ENCODE measurements at regions not wholly inside any gene's neighbourhood (a gene's known extent, or its start where the extent isn't known, plus 50 kb on each side); places are given as distances from the start of the nearest gene placed in this dataset.
"Not testable (repeated sequence)": the region's sequence is repeated elsewhere in the genome, so short reads cannot be mapped to it uniquely, and the experiment has no call there.

DNA sequence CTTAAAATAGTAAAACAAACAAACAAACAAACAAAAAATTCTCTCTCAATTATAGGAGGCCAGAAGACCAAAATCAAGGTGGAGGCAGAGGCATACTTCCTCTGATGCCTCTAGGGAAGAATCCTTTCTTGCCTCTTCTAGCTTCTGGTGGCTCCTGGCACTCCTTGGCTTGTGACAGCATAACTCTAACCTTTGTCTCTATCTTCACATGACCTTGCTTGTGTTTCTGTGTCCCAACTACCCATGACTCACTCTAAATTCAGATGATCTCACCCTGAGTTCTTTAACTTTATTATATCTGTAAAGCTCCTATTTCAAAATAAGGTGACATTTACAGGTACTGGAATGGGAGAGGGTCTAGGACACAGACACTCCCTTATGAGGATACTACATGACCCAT lies 88.3 kb upstream of the ANTXRL start:
- no peaks in the 10 kb centered on the region for H4K20me1 ChIP-seq (ENCODE audit: insufficient read depth, low read length)
- H3K9me3 ChIP-seq (ENCODE audit: low read length) = no peaks in the 10 kb centered on the region
- H3K9me2 ChIP-seq (ENCODE audit: low read depth, low read length) = no peaks in the 10 kb centered on the region
- H3K4me2 ChIP-seq (ENCODE audit: low read length) = no peak overlapping the region
- H3K36me3 ChIP-seq (ENCODE audit: insufficient read depth, low read length) = no peaks in the 10 kb centered on the region
- H3K27ac ChIP-seq (ENCODE audit: low read depth, low read length, poor library complexity, severe bottlenecking) = no peak overlapping the region
- no peaks in the 10 kb centered on the region for H3F3A ChIP-seq (ENCODE audit: insufficient read depth, low read length)
- no peaks in the 10 kb centered on the region for H3K27me3 ChIP-seq (ENCODE audit: insufficient read depth, low read length)
- H2AFZ ChIP-seq (ENCODE audit: low read length) = no peak overlapping the region
- no peaks in the 10 kb centered on the region for H3K79me2 ChIP-seq (ENCODE audit: insufficient read depth, low read length)
- no peak overlapping the region for H3K4me3 ChIP-seq (ENCODE audit: low read depth, low read length, poor library complexity, severe bottlenecking)
- H3K9ac ChIP-seq (ENCODE audit: low read length) = no peak overlapping the region
- TF ChIP-seq, protein P1, sequence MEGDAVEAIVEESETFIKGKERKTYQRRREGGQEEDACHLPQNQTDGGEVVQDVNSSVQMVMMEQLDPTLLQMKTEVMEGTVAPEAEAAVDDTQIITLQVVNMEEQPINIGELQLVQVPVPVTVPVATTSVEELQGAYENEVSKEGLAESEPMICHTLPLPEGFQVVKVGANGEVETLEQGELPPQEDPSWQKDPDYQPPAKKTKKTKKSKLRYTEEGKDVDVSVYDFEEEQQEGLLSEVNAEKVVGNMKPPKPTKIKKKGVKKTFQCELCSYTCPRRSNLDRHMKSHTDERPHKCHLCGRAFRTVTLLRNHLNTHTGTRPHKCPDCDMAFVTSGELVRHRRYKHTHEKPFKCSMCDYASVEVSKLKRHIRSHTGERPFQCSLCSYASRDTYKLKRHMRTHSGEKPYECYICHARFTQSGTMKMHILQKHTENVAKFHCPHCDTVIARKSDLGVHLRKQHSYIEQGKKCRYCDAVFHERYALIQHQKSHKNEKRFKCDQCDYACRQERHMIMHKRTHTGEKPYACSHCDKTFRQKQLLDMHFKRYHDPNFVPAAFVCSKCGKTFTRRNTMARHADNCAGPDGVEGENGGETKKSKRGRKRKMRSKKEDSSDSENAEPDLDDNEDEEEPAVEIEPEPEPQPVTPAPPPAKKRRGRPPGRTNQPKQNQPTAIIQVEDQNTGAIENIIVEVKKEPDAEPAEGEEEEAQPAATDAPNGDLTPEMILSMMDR (IDR thresholded peaks at IDR 0.05; ENCODE audit: low read length) = no peak
- no peak for TF ChIP-seq EZH2 (IDR thresholded peaks at IDR 0.05; ENCODE audit: borderline replicate concordance, low read length)
- no peaks in the 10 kb centered on the region for H3K4me1 ChIP-seq (ENCODE audit: insufficient read depth, low read length, severe bottlenecking)

DNA sequence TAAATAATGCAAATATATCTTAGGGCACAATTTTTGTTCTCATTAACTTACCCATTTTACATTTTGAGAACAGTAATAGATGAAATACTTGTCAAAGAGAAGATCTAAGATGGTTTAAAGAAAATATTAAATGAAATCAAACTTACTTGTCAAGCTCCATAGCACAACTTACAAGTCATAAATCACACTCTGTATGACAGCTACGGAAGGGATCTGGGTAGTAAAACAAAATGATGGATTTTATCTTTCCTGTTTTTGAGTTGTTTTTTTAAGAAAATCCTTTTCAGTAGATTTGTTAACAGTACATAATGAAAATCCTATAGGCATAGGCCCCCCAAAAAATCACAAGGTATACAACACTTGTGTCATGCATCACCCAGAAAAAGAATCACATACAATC lies 84.4 kb upstream of the ANTXRL start:
- H3K4me3 ChIP-seq (ENCODE audit: low read depth, low read length, poor library complexity, severe bottlenecking); H4K20me1 ChIP-seq (ENCODE audit: insufficient read depth, low read length); H3K4me2 ChIP-seq (ENCODE audit: low read length); H3K27ac ChIP-seq (ENCODE audit: low read depth, low read length, poor library complexity, severe bottlenecking); H3K27me3 ChIP-seq (ENCODE audit: insufficient read depth, low read length); H3K79me2 ChIP-seq (ENCODE audit: insufficient read depth, low read length); H3K4me1 ChIP-seq (ENCODE audit: insufficient read depth, low read length, severe bottlenecking); H3K9me3 ChIP-seq (ENCODE audit: low read length); H3K36me3 ChIP-seq (ENCODE audit: insufficient read depth, low read length); H3K9me2 ChIP-seq (ENCODE audit: low read depth, low read length); H3F3A ChIP-seq (ENCODE audit: insufficient read depth, low read length); H3K9ac ChIP-seq (ENCODE audit: low read length); H2AFZ ChIP-seq (ENCODE audit: low read length): not testable (repeated sequence)

DNA sequence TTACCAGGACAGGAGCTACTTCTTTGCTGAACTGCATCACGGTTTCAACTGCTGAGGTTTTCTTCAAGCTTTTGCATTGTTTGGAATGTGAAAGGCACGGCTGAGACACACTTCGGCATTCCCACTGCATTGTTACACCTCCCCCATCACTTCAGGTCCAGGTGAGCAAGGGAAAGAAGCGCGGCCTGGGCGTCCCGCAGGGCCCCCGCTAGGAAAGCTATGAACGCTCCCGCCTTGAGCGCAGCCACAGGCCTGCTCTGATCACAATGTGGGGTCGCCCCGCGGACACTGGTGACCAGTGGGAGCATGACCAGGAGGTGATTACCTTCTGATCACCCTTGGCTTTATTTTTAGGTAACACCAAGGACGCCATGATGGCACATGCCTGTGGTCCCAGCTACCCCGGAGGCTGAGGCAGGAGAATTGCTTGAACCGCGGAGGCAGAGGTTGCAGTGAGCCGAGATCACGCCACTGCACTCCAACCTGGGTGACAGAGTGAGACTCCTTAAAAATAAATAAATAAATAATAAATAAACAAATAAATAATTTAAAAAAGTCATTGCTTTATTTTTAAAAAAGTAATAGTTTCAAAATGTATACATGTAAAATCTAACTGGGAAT lies 82.2 kb upstream of the ANTXRL start:
- not testable (repeated sequence) for H3K4me1 ChIP-seq (ENCODE audit: insufficient read depth, low read length, severe bottlenecking); H3F3A ChIP-seq (ENCODE audit: insufficient read depth, low read length); H3K9ac ChIP-seq (ENCODE audit: low read length); H2AFZ ChIP-seq (ENCODE audit: low read length); H3K9me3 ChIP-seq (ENCODE audit: low read length); H4K20me1 ChIP-seq (ENCODE audit: insufficient read depth, low read length); H3K4me2 ChIP-seq (ENCODE audit: low read length); H3K36me3 ChIP-seq (ENCODE audit: insufficient read depth, low read length); H3K27me3 ChIP-seq (ENCODE audit: insufficient read depth, low read length); H3K79me2 ChIP-seq (ENCODE audit: insufficient read depth, low read length); H3K27ac ChIP-seq (ENCODE audit: low read depth, low read length, poor library complexity, severe bottlenecking); H3K9me2 ChIP-seq (ENCODE audit: low read depth, low read length); H3K4me3 ChIP-seq (ENCODE audit: low read depth, low read length, poor library complexity, severe bottlenecking)

DNA sequence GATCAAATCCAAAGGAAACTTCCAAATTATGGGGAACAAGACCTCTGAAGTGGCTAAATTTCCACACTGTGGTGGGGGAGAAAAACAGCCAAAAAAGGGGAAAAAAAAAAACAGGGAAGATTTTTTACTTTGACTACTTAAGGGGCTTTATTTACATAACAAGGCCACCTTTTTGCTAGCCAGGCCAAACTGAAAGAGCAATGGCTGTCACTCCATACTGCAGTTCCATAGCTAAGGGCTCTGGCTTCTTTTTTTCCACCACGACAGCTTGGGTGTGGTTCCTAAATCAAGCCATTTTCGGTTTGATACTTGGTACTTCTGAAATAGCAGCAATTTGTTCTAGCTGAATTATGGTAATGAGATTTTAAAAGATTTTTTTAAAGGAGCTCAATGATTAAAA lies 76.4 kb upstream of the ANTXRL start:
- H3F3A ChIP-seq (ENCODE audit: insufficient read depth, low read length); H3K4me2 ChIP-seq (ENCODE audit: low read length); H3K27me3 ChIP-seq (ENCODE audit: insufficient read depth, low read length); H4K20me1 ChIP-seq (ENCODE audit: insufficient read depth, low read length); H3K36me3 ChIP-seq (ENCODE audit: insufficient read depth, low read length); H3K79me2 ChIP-seq (ENCODE audit: insufficient read depth, low read length); H3K9ac ChIP-seq (ENCODE audit: low read length); H3K9me2 ChIP-seq (ENCODE audit: low read depth, low read length); H3K27ac ChIP-seq (ENCODE audit: low read depth, low read length, poor library complexity, severe bottlenecking); H3K4me3 ChIP-seq (ENCODE audit: low read depth, low read length, poor library complexity, severe bottlenecking); H3K4me1 ChIP-seq (ENCODE audit: insufficient read depth, low read length, severe bottlenecking); H3K9me3 ChIP-seq (ENCODE audit: low read length); H2AFZ ChIP-seq (ENCODE audit: low read length): not testable (repeated sequence)

DNA sequence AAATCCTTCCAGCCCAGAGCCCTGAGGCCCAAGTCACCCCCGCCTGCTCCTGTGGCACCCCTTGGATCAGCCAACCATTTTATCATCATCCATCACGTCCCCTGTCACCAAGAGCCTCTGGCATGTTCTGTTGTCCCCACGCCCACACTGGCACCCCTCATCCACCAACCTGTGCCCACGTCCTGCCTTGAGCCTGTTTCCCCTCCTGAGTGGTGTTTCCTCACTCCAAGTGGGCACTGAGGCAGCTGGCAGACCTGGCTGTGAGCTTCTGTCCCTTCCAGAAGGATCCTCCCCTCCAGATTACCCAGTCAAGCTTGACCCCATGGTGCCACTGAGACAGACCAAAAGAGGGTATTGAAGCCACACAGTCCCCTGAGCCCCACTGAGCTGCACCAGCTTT lies 71.4 kb upstream of the ANTXRL start:
- Histone ChIP-seq H3K27ac (ENCODE audit: low read depth, low read length, poor library complexity, severe bottlenecking) (no peak overlapping the region), H3K9ac (ENCODE audit: low read length) (no peak overlapping the region), H3K4me1 (ENCODE audit: insufficient read depth, low read length, severe bottlenecking) (peaks cover 3% of the 10 kb centered on the region), H3K27me3 (ENCODE audit: insufficient read depth, low read length) (no peaks in the 10 kb centered on the region), H3F3A (ENCODE audit: insufficient read depth, low read length) (no peaks in the 10 kb centered on the region), H3K79me2 (ENCODE audit: insufficient read depth, low read length) (no peaks in the 10 kb centered on the region), H3K9me3 (ENCODE audit: low read length) (no peaks in the 10 kb centered on the region), H4K20me1 (ENCODE audit: insufficient read depth, low read length) (no peaks in the 10 kb centered on the region), H2AFZ (ENCODE audit: low read length) (no peak overlapping the region), H3K9me2 (ENCODE audit: low read depth, low read length) (no peaks in the 10 kb centered on the region), H3K4me3 (ENCODE audit: low read depth, low read length, poor library complexity, severe bottlenecking) (no peak overlapping the region), H3K4me2 (ENCODE audit: low read length) (no peak overlapping the region), H3K36me3 (ENCODE audit: insufficient read depth, low read length) (no peaks in the 10 kb centered on the region)
- no peak for TF ChIP-seq EZH2 (IDR thresholded peaks at IDR 0.05; ENCODE audit: borderline replicate concordance, low read length)
- TF ChIP-seq, protein P1 (IDR thresholded peaks at IDR 0.05; ENCODE audit: low read length) = no peak
